Upper lobe of right lung (tissue), 1 donor: ENCODE measurements at regions not wholly inside any gene's neighbourhood (a gene's known extent, or its start where the extent isn't known, plus 50 kb on each side); places are given as distances from the start of the nearest gene placed in this dataset.

Source experiments
- ATAC-seq: fragments of 200-7000 bp; cut with Tn5 transposase; one replicate; pipeline ENCODE4 v1.9.1; 2020; ENCODE audit warnings: mild to moderate bottlenecking, moderate library complexity
- DNase-seq: peaks from one replicate; pipeline ENCODE4 v3.0.0-alpha.2; 2020
- H3K27ac ChIP-seq: fragments of 200-600 bp; one replicate; pipeline ENCODE4 v1.8.0; 2022
- H3K27me3 ChIP-seq: fragments of 200-600 bp; one replicate; pipeline ENCODE4 v1.8.0; 2022; ENCODE audit warnings: mild to moderate bottlenecking
- H3K36me3 ChIP-seq: fragments of 200-600 bp; one replicate; pipeline ENCODE4 v1.8.0; 2022
- H3K4me1 ChIP-seq: fragments of 200-600 bp; one replicate; pipeline ENCODE4 v1.8.0; 2022
- H3K4me3 ChIP-seq: fragments of 200-600 bp; one replicate; pipeline ENCODE4 v1.8.0; 2022; ENCODE audit warnings: mild to moderate bottlenecking
- H3K9me3 ChIP-seq: fragments of 200-600 bp; one replicate; pipeline ENCODE4 v1.8.0; 2022
- intact Hi-C: fragments of 100-400 bp; cut with DNase I; formaldehyde crosslinking; loops from one replicate; pipeline ENCODE4 v1.11.0; 2022
- TF ChIP-seq, protein P1 (sequence below): fragments of 200-600 bp; IDR thresholded peaks from one replicate; pipeline ENCODE4 v1.8.0; 2022; ENCODE audit warnings: antibody characterized with exemption
- donor health status: DM: no; HTN: yes; CAD: no; lungs with severe emphysema.

DNA sequence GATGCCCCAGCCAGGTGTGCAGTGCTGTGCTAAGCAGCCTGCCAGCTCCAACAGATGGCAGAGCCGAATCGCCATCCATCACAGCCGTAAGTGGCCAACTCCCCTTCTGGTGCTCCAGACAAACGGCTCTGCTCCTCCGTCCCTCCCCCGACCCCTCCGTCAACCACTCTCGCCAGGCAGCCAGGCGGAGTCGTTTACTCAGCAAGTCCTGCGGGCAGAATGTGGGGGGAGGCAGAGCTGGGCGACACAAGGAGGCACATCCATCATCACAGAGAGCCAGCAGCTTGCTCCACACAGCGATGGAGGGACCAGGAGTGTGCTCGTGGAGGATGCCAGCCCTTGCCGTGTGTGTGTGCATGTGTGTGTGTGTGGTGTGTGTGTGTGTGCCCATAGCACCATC, 206.6 kb upstream of the GRIK3 start:
- Histone ChIP-seq H3K36me3 (no peaks in the 10 kb centered on the region), H3K9me3 (no peaks in the 10 kb centered on the region), H3K4me1 (no peaks in the 10 kb centered on the region), H3K27me3 (peaks cover 17% of the 10 kb centered on the region), H3K27ac (no peak overlapping the region), H3K4me3 (no peak overlapping the region)
- intact Hi-C loops, result no loop called here
- no peak for ATAC-seq
- DNase-seq, result no peak
- TF ChIP-seq, protein P1, sequence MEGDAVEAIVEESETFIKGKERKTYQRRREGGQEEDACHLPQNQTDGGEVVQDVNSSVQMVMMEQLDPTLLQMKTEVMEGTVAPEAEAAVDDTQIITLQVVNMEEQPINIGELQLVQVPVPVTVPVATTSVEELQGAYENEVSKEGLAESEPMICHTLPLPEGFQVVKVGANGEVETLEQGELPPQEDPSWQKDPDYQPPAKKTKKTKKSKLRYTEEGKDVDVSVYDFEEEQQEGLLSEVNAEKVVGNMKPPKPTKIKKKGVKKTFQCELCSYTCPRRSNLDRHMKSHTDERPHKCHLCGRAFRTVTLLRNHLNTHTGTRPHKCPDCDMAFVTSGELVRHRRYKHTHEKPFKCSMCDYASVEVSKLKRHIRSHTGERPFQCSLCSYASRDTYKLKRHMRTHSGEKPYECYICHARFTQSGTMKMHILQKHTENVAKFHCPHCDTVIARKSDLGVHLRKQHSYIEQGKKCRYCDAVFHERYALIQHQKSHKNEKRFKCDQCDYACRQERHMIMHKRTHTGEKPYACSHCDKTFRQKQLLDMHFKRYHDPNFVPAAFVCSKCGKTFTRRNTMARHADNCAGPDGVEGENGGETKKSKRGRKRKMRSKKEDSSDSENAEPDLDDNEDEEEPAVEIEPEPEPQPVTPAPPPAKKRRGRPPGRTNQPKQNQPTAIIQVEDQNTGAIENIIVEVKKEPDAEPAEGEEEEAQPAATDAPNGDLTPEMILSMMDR, result no peak

DNA sequence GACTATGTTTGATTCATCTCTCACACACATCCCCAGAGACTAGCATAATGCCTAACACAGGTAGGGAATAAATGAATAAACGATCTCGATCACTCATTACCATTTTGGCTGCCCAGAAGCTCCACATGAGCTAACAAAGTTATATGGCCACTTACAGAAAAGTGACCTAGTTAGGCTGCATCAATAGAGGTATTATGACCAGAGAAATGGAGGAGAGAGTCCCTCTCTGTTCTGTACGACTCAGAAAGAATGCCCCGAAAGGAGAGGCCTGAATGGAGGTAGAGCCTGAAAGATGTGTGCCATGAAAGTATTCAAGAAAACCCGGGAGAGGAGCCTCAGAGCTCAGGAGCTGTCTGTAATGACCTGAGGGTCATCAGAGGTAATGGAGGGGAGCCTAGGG, 208.2 kb upstream of the GRIK3 start:
- H3K27ac ChIP-seq, result no peak overlapping the region
- H3K9me3 ChIP-seq, result no peaks in the 10 kb centered on the region
- intact Hi-C loops, result no loop called here
- TF ChIP-seq, protein P1, result no peak
- no peak overlapping the region for H3K4me3 ChIP-seq
- DNase-seq, result no peak
- H3K27me3 ChIP-seq, result peaks cover 13% of the 10 kb centered on the region
- no peak for ATAC-seq
- H3K4me1 ChIP-seq, result no peaks in the 10 kb centered on the region
- no peaks in the 10 kb centered on the region for H3K36me3 ChIP-seq

DNA sequence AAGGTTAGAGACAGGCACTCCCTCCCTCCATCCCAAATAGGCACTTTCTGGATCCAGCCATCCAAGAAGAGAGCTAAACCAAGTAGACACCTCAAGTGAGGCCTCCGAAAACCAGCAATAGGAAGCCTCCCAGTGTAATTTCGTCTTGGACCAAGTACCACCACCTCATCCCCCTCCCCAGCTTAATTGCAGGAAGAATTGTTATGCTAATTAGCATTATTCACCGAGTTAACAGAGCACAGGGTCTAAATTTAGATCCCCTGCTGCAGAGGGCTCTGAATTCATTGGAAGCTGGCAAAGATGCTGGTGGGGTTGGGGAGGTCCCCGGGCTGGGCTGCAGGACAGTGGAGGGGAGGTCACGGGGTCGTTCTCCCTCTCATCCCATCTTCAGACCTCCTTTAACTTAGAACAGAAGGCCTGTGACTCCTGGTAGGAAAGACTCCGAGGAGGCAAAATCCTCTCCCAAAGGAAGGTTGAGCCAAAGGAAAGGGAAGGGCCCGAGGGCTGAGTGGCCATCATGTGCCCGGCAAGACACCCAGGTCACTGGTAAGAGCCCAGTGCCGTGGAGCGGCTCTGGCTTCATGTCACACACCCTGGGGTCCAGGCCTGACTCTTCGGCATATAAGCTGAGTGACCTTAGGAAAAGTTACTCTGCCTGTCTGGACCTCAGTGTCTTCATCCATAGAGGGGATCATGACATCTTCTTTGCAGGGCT, 209.2 kb upstream of the GRIK3 start:
- DNase-seq (no peak), ATAC-seq (no peak)
- intact Hi-C loops, result no loop called here
- Histone ChIP-seq H3K27me3 (peaks cover 10% of the 10 kb centered on the region), H3K36me3 (no peaks in the 10 kb centered on the region), H3K4me1 (no peaks in the 10 kb centered on the region), H3K9me3 (no peaks in the 10 kb centered on the region), H3K4me3 (no peak overlapping the region), H3K27ac (no peak overlapping the region)
- TF ChIP-seq, protein P1, result no peak

DNA sequence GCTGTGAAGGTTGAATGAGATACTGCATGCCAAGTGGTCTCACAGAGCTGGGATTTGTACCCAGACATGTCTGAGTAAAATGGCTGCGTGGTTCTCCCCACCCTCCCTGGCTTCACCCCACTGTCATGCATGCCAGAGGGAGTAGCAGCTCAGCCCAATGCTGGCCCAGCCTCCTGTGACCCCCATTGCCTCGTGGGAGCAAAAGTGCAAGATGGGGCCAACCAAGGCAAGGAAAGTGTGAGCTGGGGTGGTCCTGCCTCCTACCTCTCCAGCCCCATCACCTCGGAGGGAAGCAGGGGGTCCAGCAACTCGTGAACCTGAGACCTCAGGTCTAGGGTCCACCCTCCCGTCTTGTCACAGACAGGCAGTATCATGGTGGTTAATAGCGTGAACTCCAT, 209.8 kb upstream of the GRIK3 start:
- H3K36me3 ChIP-seq, result no peaks in the 10 kb centered on the region
- H3K9me3 ChIP-seq, result no peaks in the 10 kb centered on the region
- no peak overlapping the region for H3K4me3 ChIP-seq
- ATAC-seq (no peak), DNase-seq (no peak)
- TF ChIP-seq, protein P1, result no peak
- intact Hi-C loops, result no loop called here
- H3K27me3 ChIP-seq, result peaks cover 10% of the 10 kb centered on the region
- no peak overlapping the region for H3K27ac ChIP-seq
- H3K4me1 ChIP-seq, result no peaks in the 10 kb centered on the region

DNA sequence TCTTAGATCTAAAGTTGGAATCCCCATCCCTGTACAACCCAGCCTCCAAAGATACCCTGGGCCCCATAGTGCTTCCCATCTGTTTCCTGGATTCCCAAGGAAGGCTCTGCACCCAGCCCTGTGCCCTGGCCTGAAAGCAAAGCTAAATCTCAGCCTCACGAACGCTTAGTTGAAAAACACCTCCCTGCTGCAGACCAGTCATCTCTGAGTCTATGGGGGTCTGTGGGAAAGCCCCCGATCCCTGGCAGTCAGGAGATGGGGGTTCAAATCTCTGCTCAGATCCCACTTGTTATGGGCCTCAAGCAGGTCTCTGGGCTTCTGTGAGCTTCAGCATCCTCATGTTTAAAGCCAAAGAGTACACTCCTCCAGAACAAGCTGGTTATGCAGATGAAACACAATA, 210.5 kb upstream of the GRIK3 start:
- intact Hi-C loops, result no loop called here

More for the DNA sequence above, 210.5 kb upstream of the GRIK3 start:
- Histone ChIP-seq H3K27me3 (peaks cover 10% of the 10 kb centered on the region), H3K27ac (no peak overlapping the region), H3K4me1 (no peaks in the 10 kb centered on the region), H3K4me3 (no peak overlapping the region), H3K36me3 (no peaks in the 10 kb centered on the region), H3K9me3 (no peaks in the 10 kb centered on the region)
- TF ChIP-seq, protein P1, result no peak
- no peak for ATAC-seq
- no peak for DNase-seq
